K562 (cell line): ENCODE measurements at regions not wholly inside any gene's neighbourhood (a gene's known extent, or its start where the extent isn't known, plus 50 kb on each side); places are given as distances from the start of the nearest gene placed in this dataset.

Experiments
- ATAC-seq: fragments of 200-7000 bp; cut with Tn5 transposase; 3 replicates; pipeline ENCODE4 v1.9.1; 2020; ENCODE audit warnings: moderate library complexity
- BruUV-seq: library from RNA; stranded (reverse); fragments of 400-500 nt; replicated peaks from 2 replicates; lab custom pipeline; 2021; lab: Mats Ljungman, UMichigan
- CTCF ChIA-PET: fragments of 300-600 bp; formaldehyde crosslinking; extraction: SDS; loops from one replicate; lab custom pipeline; 2021; ENCODE audit warnings: low intra/inter-chr PET ratio; lab: Yijun Ruan, JAX
- POLR2A ChIA-PET: fragments of 300-600, 350-650 bp; sonication (Branson Sonifier 250); formaldehyde crosslinking; extraction: SDS; loops from one replicate; lab custom pipeline; 2021; ENCODE audit warnings: antibody characterized with exemption, inconsistent platforms; lab: Yijun Ruan, JAX
- DNase-seq, 4 experiments: peaks; one replicate each; pipeline versions ENCODE4 v3.0.0 to v3.0.0-alpha.2; 2011 to 2018; ENCODE audit warnings: low spot score in 3 of 4, mixed read lengths in 3 of 4; ENCODE audit errors: extremely low read depth in 1 of 4
- FAIRE-seq: peaks from 2 replicates; lab custom pipeline; 2011; peaks lifted over from hg19 to GRCh38; lab: Jason Lieb, UNC
- H2AFZ ChIP-seq: 2 replicates; pipeline ENCODE4 v1.6.0; 2011; ENCODE audit warnings: low read depth, low read length, control low read depth, inconsistent platforms
- H3K27ac ChIP-seq: fragments of 200-600 bp; 3 replicates; pipeline ENCODE4 v1.8.0; 2011; ENCODE audit warnings: low read depth, mild to moderate bottlenecking, control low read depth, inconsistent platforms, low read length, moderate library complexity, mixed read lengths; ENCODE audit errors: extremely low read depth
- H3K27me3 ChIP-seq, 2 experiments: fragments of 300-600 bp in 1 of 2; 2 replicates in 1 of 2; 3 replicates in 1 of 2; pipeline versions ENCODE4 v1.6.0 to v1.8.0; 2011; ENCODE audit warnings: inconsistent platforms in 2 of 2, low read length in 2 of 2, mild to moderate bottlenecking in 1 of 2, mixed read lengths in 1 of 2, moderate library complexity in 1 of 2; ENCODE audit not compliant: control insufficient read depth in 2 of 2, insufficient read depth in 2 of 2
- H3K36me3 ChIP-seq: fragments of 300-600 bp; 3 replicates; pipeline ENCODE4 v1.8.0; 2011; ENCODE audit warnings: mild to moderate bottlenecking, low read length, inconsistent platforms; ENCODE audit not compliant: control insufficient read depth, insufficient read depth
- H3K4me1 ChIP-seq, 2 experiments: fragments of 200-600 bp in 1 of 2; replicated peaks in 1 of 2; 2 replicates in 1 of 2; 3 replicates in 1 of 2; pipeline versions ENCODE4 v1.5.1 to v1.8.0; 2011; ENCODE audit warnings: inconsistent platforms in 2 of 2, low read length in 2 of 2, mild to moderate bottlenecking in 1 of 2, mixed read lengths in 1 of 2, moderate library complexity in 1 of 2; ENCODE audit not compliant: control insufficient read depth in 2 of 2, insufficient read depth in 2 of 2
- H3K4me2 ChIP-seq: 2 replicates; pipeline ENCODE4 v1.6.1; 2011; ENCODE audit warnings: low read length, control low read depth, inconsistent platforms, mixed read lengths; ENCODE audit not compliant: insufficient read depth
- H3K4me3 ChIP-seq: fragments of 200-600 bp; sonication (generic), shearing (Covaris generic); 2 replicates; pipeline ENCODE4 v1.5.1; 2016; ENCODE audit warnings: control low read depth, inconsistent platforms
- H3K79me2 ChIP-seq: fragments of 200-600 bp; 3 replicates; pipeline ENCODE4 v1.8.0; 2011; ENCODE audit warnings: low read length, inconsistent platforms; ENCODE audit not compliant: control insufficient read depth, insufficient read depth
- H3K9ac ChIP-seq, 2 experiments: 2 replicates each; pipeline versions ENCODE4 v1.6.0 to v1.6.1; 2011; ENCODE audit warnings: low read depth in 2 of 2, low read length in 2 of 2, control low read depth in 1 of 2, inconsistent platforms in 1 of 2, mild to moderate bottlenecking in 1 of 2, mixed read lengths in 1 of 2; ENCODE audit not compliant: insufficient read depth in 1 of 2
- H3K9me1 ChIP-seq: one replicate; pipeline ENCODE4 v1.6.0; 2011; ENCODE audit warnings: inconsistent platforms, mild to moderate bottlenecking, low read length, moderate library complexity; ENCODE audit not compliant: control insufficient read depth, insufficient read depth
- H3K9me3 ChIP-seq: replicated peaks from 2 replicates; pipeline ENCODE4 v1.5.1; 2011; ENCODE audit warnings: low read depth, low read length, inconsistent platforms; ENCODE audit not compliant: control insufficient read depth, insufficient read depth
- H4K20me1 ChIP-seq: replicated peaks from 2 replicates; pipeline ENCODE4 v1.6.1; 2011; ENCODE audit warnings: low read length, inconsistent platforms, mixed read lengths; ENCODE audit not compliant: control insufficient read depth, insufficient read depth
- ATF7 ChIP-seq: fragments of 450-650 bp; IDR thresholded peaks from 2 replicates; pipeline ENCODE4 v1.7.1; 2014; ENCODE audit warnings: mild to moderate bottlenecking, moderate library complexity
- BHLHE40 ChIP-seq: IDR thresholded peaks from 2 replicates; pipeline ENCODE4 v1.6.1; 2011; ENCODE audit warnings: low read length, improper control_type of control experiment
- ERF ChIP-seq: fragments of 450-650 bp; formaldehyde crosslinking; IDR thresholded peaks from 2 replicates; pipeline ENCODE4 v1.4.0; 2020; ENCODE audit warnings: mild to moderate bottlenecking, mixed read lengths
- JUND ChIP-seq, 2 experiments: IDR thresholded peaks; 2 replicates in 1 of 2; 3 replicates in 1 of 2; pipeline ENCODE4 v1.6.1; 2011; ENCODE audit warnings: borderline replicate concordance in 2 of 2, low read depth in 2 of 2, low read length in 2 of 2, improper control_type of control experiment in 1 of 2, missing biosample characterization in 1 of 2, missing genetic modification characterization in 1 of 2, missing genetic modification reagents in 1 of 2
- SIN3B ChIP-seq: fragments of 450-650 bp; IDR thresholded peaks from 2 replicates; pipeline ENCODE4 v1.6.1; 2017; ENCODE audit warnings: low read depth, mild to moderate bottlenecking, moderate library complexity
- SNIP1 ChIP-seq: fragments of 450-650 bp; IDR thresholded peaks from 2 replicates; pipeline ENCODE4 v1.7.1; 2017; ENCODE audit warnings: low read depth, mild to moderate bottlenecking
- ZBTB1 ChIP-seq: sonication (generic); formaldehyde crosslinking; IDR thresholded peaks from 2 replicates; pipeline ENCODE4 v1.8.1; 2023; ENCODE audit warnings: missing genetic modification reagents, low read depth, mild to moderate bottlenecking, borderline replicate concordance
- ZNF583 ChIP-seq: fragments of 250-450 bp; sonication (Bioruptor Pico); IDR thresholded peaks from 2 replicates; pipeline ENCODE4 v1.4.0; 2020
- ZNF639 ChIP-seq, 2 experiments: fragments of 200-800 bp in 1 of 2; sonication (Bioruptor generic) in 1 of 2; sonication (generic) in 1 of 2; formaldehyde crosslinking in 1 of 2; IDR thresholded peaks in 1 of 2; conservative IDR thresholded peaks in 1 of 2; 2 replicates each; pipeline versions ENCODE4 v1.5.0 to v1.6.1; 2016 to 2020; ENCODE audit warnings: missing compliant biosample characterization in 1 of 2, missing genetic modification characterization in 1 of 2, missing genetic modification reagents in 1 of 2
- WGBS: fragments of 100-300 bp; shearing (Covaris generic); methylation state at CpG from one replicate; pipeline ENCODE4 v1.1.6; 2016; ENCODE audit warnings: low coverage, mixed read lengths; ENCODE audit not compliant: insufficient coverage; ENCODE audit errors: missing lambda C conversion rate; 5-methylcytosine and 5-hydroxymethylcytosine counted together
- in situ Hi-C: fragments of 300-500 bp; cut with MboI; formaldehyde crosslinking; loops from 4 replicates; pipeline ENCODE4 v1.15.0; 2018; ENCODE audit warnings: inconsistent platforms, mixed read lengths
- intact Hi-C: fragments of 100-400 bp; cut with micrococcal nuclease; formaldehyde crosslinking; loops from 2 replicates; pipeline ENCODE4 v1.14.2; 2022
- TF ChIP-seq, protein P1 (sequence below): sonication (generic); formaldehyde crosslinking; IDR thresholded peaks from 2 replicates; pipeline ENCODE4 v1.5.0; 2020; ENCODE audit warnings: missing genetic modification reagents
- TF ChIP-seq, protein P2 (sequence below): sonication (generic); formaldehyde crosslinking; IDR thresholded peaks from 2 replicates; pipeline ENCODE4 v1.8.1; 2022; ENCODE audit warnings: missing genetic modification reagents
- TF ChIP-seq, protein P3 (sequence below): fragments of 250-450 bp; sonication (Bioruptor Pico); IDR thresholded peaks from 2 replicates; pipeline ENCODE4 v1.8.0; 2021; ENCODE audit warnings: moderate library complexity, mild to moderate bottlenecking, inconsistent platforms

- Histone ChIP-seq H3K9ac (no peak overlapping the region), H3K27me3 (peaks cover 0 to 4% of the 10 kb centered on the region in 2 experiments; a peak in 1 of 5 replicates), H3K79me2 (no peaks in the 10 kb centered on the region), H3K4me1 (no peaks in the 10 kb centered on the region), H3K4me2 (no peak overlapping the region), H3K9me1 (no peaks in the 10 kb centered on the region), H4K20me1 (no peaks in the 10 kb centered on the region), H3K4me3 (no peak overlapping the region), H3K27ac (no peak overlapping the region), H3K36me3 (no peaks in the 10 kb centered on the region), H3K9me3 (no peaks in the 10 kb centered on the region), H2AFZ (no peak overlapping the region)
- in situ Hi-C loops, result no loop called here
- FAIRE-seq (no peak), DNase-seq (no peak), ATAC-seq (no peak)
- BruUV-seq, result no TSS peak
- ChIA-PET CTCF (no interaction called here), POLR2A (interaction anchor here (0.6 kb wide), 1 partner anchor 26 kb away, joined by 3 read pairs; no protein-coding TSS in a partner anchor)
- intact Hi-C loops, result no loop called here
- WGBS, result 1% methylated on average over 10 of the region's 10 CpGs
- 0 out of 2 replicates have a peak, but pooled peaks have one; percentile 4 for TF ChIP-seq JUND (IDR thresholded peaks at IDR 0.05; ENCODE audit: borderline replicate concordance, low read depth, low read length)
- no peak for TF ChIP-seq JUND (tag; IDR thresholded peaks at IDR 0.05; ENCODE audit: borderline replicate concordance, low read depth, low read length)
- TF ChIP-seq, protein P1, sequence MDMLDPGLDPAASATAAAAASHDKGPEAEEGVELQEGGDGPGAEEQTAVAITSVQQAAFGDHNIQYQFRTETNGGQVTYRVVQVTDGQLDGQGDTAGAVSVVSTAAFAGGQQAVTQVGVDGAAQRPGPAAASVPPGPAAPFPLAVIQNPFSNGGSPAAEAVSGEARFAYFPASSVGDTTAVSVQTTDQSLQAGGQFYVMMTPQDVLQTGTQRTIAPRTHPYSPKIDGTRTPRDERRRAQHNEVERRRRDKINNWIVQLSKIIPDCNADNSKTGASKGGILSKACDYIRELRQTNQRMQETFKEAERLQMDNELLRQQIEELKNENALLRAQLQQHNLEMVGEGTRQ (CRISPR knock-in tag), result peak; percentile 27; the same call in 1 of the 2 replicates
- TF ChIP-seq BHLHE40, result no peak
- TF ChIP-seq ATF7, result no peak
These were observed 988.5 kb downstream of the UQCRFS1 start for GRCh38 chr19:28224441-28224840.

- no peaks in the 10 kb centered on the region for H3K9me3 ChIP-seq
- ChIA-PET CTCF (no interaction called here), POLR2A (interaction anchor here (1.6 kb wide), 1 partner anchor 8 kb away, joined by 3 read pairs; no protein-coding TSS in a partner anchor)
- no peak overlapping the region for H3K27ac ChIP-seq
- WGBS, result 0% methylated on average over 3 of the region's 3 CpGs
- TF ChIP-seq, protein P2, sequence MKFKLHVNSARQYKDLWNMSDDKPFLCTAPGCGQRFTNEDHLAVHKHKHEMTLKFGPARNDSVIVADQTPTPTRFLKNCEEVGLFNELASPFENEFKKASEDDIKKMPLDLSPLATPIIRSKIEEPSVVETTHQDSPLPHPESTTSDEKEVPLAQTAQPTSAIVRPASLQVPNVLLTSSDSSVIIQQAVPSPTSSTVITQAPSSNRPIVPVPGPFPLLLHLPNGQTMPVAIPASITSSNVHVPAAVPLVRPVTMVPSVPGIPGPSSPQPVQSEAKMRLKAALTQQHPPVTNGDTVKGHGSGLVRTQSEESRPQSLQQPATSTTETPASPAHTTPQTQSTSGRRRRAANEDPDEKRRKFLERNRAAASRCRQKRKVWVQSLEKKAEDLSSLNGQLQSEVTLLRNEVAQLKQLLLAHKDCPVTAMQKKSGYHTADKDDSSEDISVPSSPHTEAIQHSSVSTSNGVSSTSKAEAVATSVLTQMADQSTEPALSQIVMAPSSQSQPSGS, result no peak
- no peak for TF ChIP-seq ZNF639 (CRISPR knock-in tag; conservative IDR thresholded peaks at IDR 0.05 in 1 of 2, IDR thresholded peaks at IDR 0.05 in 1 of 2)
- no peak for TF ChIP-seq SIN3B
- TF ChIP-seq, protein P3, sequence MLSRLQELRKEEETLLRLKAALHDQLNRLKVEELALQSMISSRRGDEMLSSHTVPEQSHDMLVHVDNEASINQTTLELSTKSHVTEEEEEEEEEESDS, result no peak
- no peak for TF ChIP-seq ERF
- TF ChIP-seq ZBTB1 (CRISPR knock-in tag), result no peak
- no peak for TF ChIP-seq ZNF583 (CRISPR knock-in tag)
- TF ChIP-seq SNIP1, result no peak
- H3K79me2 ChIP-seq, result no peaks in the 10 kb centered on the region
- H2AFZ ChIP-seq, result no peak overlapping the region
- in situ Hi-C loops, result no loop called here
- no TSS peak for BruUV-seq
- no peak for FAIRE-seq
- no peak for ATAC-seq
- intact Hi-C loops, result no loop called here
- H3K9me1 ChIP-seq, result no peaks in the 10 kb centered on the region
- H4K20me1 ChIP-seq, result no peaks in the 10 kb centered on the region
- H3K4me1 ChIP-seq, result no peaks in the 10 kb centered on the region
- no peak overlapping the region for H3K9ac ChIP-seq
- H3K4me3 ChIP-seq, result no peak overlapping the region
- no peaks in the 10 kb centered on the region for H3K36me3 ChIP-seq
- H3K27me3 ChIP-seq, result peaks cover 0 to 4% of the 10 kb centered on the region in 2 experiments; a peak in 1 of 5 replicates
- no peak overlapping the region for H3K4me2 ChIP-seq
- no peak for DNase-seq
These were observed 991.2 kb downstream of the UQCRFS1 start for GRCh38 chr19:28221736-28222135.
